Neutrophil (primary cell): ENCODE measurements at regions not wholly inside any gene's neighbourhood (a gene's known extent, or its start where the extent isn't known, plus 50 kb on each side); places are given as distances from the start of the nearest gene placed in this dataset.

Experiments used
- H3K27ac ChIP-seq: fragments of 200-600 bp; sonication (generic); 2 replicates; pipeline ENCODE4 v1.5.1; 2016; ENCODE audit warnings: mild to moderate bottlenecking, moderate library complexity
- H3K27me3 ChIP-seq: fragments of 200-600 bp; sonication (generic); 2 replicates; pipeline ENCODE4 v1.6.0; 2016; ENCODE audit warnings: mild to moderate bottlenecking
- H3K36me3 ChIP-seq: fragments of 200-600 bp; sonication (generic); 2 replicates; pipeline ENCODE4 v1.5.1; 2017
- H3K4me1 ChIP-seq, 2 experiments: fragments of 200-600 bp in 1 of 2; sonication (generic) in 1 of 2; 1 replicate in 1 of 2; 2 replicates in 1 of 2; pipeline versions ENCODE4 v1.5.1 to v1.6.1; 2013 to 2016; ENCODE audit warnings: low read depth in 1 of 2, low read length in 1 of 2, mild to moderate bottlenecking in 1 of 2, moderate library complexity in 1 of 2; ENCODE audit not compliant: control insufficient read depth in 1 of 2, insufficient read depth in 1 of 2
- H3K4me3 ChIP-seq, 2 experiments: fragments of 200-600 bp in 1 of 2; sonication (generic) in 1 of 2; 1 replicate in 1 of 2; 2 replicates in 1 of 2; pipeline ENCODE4 v1.5.1; 2013 to 2016; ENCODE audit warnings: low read depth in 1 of 2, low read length in 1 of 2, mild to moderate bottlenecking in 1 of 2, moderate library complexity in 1 of 2
- H3K9me3 ChIP-seq: fragments of 200-600 bp; sonication (generic); 2 replicates; pipeline ENCODE4 v1.5.1; 2016
- TF ChIP-seq, protein P1 (sequence below): fragments of 200-600 bp; sonication (generic); IDR thresholded peaks from 2 replicates; pipeline ENCODE4 v1.5.1; 2016; ENCODE audit warnings: antibody characterized with exemption

DNA sequence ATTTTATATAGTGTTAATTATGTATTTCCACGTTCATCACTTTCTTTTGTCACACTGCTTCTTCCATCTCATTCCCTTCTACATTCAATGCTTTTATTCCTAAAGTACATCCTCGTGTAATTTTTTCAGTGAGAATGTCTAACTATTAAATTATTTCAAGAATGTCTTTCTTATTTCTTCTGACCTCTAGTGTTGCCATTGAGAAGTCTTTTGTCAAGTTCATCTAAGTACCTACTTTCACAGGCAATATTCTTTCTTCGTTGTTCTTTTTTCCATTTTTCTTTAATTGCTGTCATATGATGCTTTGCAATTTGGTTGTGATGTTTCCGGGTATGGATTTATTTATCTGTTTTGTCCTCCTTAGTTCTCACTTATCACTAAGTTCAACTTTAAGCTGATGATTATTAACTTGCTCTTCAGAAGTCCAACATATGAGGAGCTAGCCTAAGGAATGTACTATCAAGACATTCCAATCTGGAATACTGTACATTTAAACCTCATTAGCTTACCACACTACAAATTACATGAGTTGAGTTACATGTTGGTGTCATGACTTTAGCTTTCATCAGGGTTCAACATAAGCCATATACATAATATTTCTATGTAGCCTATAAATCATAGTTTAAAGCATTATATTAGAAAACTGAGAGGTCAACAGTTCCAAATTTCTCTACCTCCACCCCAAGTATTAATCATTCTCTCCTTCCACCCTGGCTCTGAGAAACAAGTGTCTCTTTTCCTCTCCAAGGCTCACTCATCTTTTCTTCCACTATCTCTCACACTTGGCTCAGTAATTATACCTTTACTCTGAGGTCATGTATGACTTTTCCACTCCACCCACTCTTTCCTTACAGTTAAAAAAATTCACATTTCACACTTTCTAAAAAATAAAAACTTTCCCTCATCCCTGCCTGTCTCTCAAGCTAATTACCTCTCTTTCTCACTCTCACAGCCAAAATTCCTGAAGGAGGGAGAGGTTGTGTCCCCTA lies 81.5 kb downstream of the COX18 start:
- TF ChIP-seq, protein P1, sequence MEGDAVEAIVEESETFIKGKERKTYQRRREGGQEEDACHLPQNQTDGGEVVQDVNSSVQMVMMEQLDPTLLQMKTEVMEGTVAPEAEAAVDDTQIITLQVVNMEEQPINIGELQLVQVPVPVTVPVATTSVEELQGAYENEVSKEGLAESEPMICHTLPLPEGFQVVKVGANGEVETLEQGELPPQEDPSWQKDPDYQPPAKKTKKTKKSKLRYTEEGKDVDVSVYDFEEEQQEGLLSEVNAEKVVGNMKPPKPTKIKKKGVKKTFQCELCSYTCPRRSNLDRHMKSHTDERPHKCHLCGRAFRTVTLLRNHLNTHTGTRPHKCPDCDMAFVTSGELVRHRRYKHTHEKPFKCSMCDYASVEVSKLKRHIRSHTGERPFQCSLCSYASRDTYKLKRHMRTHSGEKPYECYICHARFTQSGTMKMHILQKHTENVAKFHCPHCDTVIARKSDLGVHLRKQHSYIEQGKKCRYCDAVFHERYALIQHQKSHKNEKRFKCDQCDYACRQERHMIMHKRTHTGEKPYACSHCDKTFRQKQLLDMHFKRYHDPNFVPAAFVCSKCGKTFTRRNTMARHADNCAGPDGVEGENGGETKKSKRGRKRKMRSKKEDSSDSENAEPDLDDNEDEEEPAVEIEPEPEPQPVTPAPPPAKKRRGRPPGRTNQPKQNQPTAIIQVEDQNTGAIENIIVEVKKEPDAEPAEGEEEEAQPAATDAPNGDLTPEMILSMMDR: no peak
- Histone ChIP-seq H3K36me3 (no peaks in the 10 kb centered on the region), H3K27ac (no peak overlapping the region), H3K27me3 (no peaks in the 10 kb centered on the region), H3K4me3 (no peak overlapping the region), H3K4me1 (no peaks in the 10 kb centered on the region), H3K9me3 (no peaks in the 10 kb centered on the region)

DNA sequence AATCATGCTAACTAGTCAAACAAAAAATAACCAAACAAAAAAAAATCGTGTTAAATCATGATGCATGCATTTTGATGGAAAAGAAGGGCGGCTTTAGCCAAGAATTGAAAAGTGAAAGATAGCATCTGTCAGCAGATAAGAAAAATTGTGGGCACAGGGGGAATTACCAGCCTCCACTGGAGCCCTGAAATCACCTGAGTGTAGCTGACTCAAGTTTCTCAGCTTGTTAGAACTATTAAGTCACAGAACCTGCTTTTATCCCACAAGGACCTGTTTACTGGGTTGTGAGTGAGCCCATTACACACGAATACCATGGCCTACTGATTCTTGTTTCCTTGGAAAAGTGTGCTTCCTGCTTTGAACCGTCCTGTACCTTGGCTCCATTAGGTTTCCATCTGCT lies 85.2 kb downstream of the COX18 start:
- no peak overlapping the region for H3K4me3 ChIP-seq
- H3K9me3 ChIP-seq: no peaks in the 10 kb centered on the region
- no peaks in the 10 kb centered on the region for H3K36me3 ChIP-seq
- no peaks in the 10 kb centered on the region for H3K4me1 ChIP-seq
- TF ChIP-seq, protein P1: no peak
- H3K27me3 ChIP-seq: no peaks in the 10 kb centered on the region
- H3K27ac ChIP-seq: no peak overlapping the region

DNA sequence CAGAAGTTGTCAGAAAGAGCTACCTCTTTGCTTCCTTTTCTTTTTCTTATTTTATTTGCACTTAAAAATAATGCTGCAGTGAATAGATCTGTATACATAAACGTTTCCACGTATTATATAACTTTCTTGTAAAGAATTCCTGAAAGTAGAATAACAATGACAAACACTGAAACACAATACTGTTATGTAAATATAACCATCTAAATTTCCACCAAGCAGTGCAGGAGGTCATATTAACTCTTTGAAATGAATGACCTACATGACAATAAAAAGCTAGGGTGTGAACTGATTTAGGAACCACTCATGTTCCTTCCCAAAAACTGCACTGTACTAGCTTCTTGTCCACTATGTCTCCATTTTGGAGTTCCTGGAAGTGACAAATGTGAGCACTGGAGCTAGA lies 85.8 kb downstream of the COX18 start:
- Histone ChIP-seq H3K27me3 (no peaks in the 10 kb centered on the region), H3K27ac (no peak overlapping the region), H3K4me1 (no peaks in the 10 kb centered on the region), H3K9me3 (no peaks in the 10 kb centered on the region), H3K4me3 (no peak overlapping the region), H3K36me3 (no peaks in the 10 kb centered on the region)
- TF ChIP-seq, protein P1: no peak

DNA sequence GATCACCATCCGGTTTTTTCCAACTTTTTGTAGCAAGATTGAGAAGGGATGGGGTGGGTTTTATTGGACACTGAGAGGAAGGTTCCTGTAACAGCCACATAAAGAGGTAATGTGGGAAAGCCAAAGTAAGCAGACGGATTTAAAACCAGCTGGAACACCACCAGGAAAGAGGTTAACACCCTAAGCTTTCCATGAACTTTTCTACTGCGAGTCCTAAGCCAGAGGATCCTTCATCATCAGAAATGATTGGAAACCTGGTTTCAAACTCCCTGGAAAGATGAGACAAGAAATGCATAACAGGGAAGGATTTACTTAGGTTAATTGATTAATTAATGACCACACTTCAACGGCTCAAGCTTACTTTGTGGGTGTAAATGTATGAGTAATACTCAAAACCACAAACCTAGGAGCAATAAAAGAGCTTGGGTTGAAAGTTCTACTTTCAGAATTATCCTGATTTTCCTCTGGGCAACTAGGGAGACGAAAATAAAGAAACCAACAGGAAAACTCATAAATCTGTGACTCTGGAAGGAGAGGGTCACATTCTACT lies 91.5 kb downstream of the COX18 start:
- Histone ChIP-seq H3K36me3 (no peaks in the 10 kb centered on the region), H3K4me3 (no peak overlapping the region), H3K27ac (no peak overlapping the region), H3K27me3 (no peaks in the 10 kb centered on the region), H3K4me1 (no peaks in the 10 kb centered on the region), H3K9me3 (no peaks in the 10 kb centered on the region)
- TF ChIP-seq, protein P1: no peak

DNA sequence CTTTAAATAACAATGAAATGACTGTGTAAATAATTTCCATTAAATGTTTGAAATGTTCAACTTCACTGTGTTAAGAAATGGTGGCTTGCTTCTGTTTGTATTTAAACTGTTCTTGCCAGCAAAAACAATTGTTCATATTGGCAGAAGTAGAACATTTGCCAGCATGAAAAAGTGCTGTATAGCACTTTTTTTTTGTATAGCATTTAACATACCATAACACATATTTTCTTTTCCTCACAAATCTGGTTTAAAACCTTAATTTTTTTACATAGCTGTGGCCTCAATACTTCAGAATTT lies 94.1 kb downstream of the COX18 start:
- no peaks in the 10 kb centered on the region for H3K4me1 ChIP-seq
- no peak overlapping the region for H3K4me3 ChIP-seq
- H3K9me3 ChIP-seq: no peaks in the 10 kb centered on the region
- H3K27me3 ChIP-seq: no peaks in the 10 kb centered on the region
- no peak overlapping the region for H3K27ac ChIP-seq
- H3K36me3 ChIP-seq: no peaks in the 10 kb centered on the region
- TF ChIP-seq, protein P1: no peak
